GM12878 (cell line): ENCODE measurements at regions not wholly inside any gene's neighbourhood (a gene's known extent, or its start where the extent isn't known, plus 50 kb on each side); places are given as distances from the start of the nearest gene placed in this dataset.

Experiments
- ATAC-seq: fragments of 200-7000 bp; cut with Tn5 transposase; 3 replicates; pipeline ENCODE4 v1.9.1; 2020; ENCODE audit warnings: mild to moderate bottlenecking, moderate library complexity
- BruUV-seq: library from RNA; stranded (reverse); fragments of 400-500 nt; replicated peaks from 2 replicates; lab custom pipeline; 2021; lab: Mats Ljungman, UMichigan
- CTCF ChIA-PET: fragments of 300-600 bp; sonication (Branson Sonifier 250); formaldehyde crosslinking; extraction: SDS; loops from one replicate; lab custom pipeline; 2021; ENCODE audit warnings: inconsistent platforms; lab: Yijun Ruan, JAX
- POLR2A ChIA-PET: fragments of 350-600 bp; formaldehyde crosslinking; extraction: SDS; loops from one replicate; lab custom pipeline; 2021; ENCODE audit warnings: inconsistent platforms; lab: Charles Lee
- RAD21 ChIA-PET: fragments of 300-600 bp; sonication (Branson Sonifier 250); formaldehyde crosslinking; loops from one replicate; lab custom pipeline; 2023; ENCODE audit warnings: antibody characterized with exemption; ENCODE audit not compliant: unreplicated experiment; lab: Charles Lee
- SMC1A ChIA-PET: fragments of 300-600 bp; sonication (Branson Sonifier 250); formaldehyde crosslinking; loops from one replicate; lab custom pipeline; 2023; ENCODE audit not compliant: unreplicated experiment, uncharacterized antibody; lab: Charles Lee
- DNase-seq: peaks from one replicate; pipeline ENCODE4 v3.0.0-alpha.2; 2011; ENCODE audit warnings: low read depth, low spot score
- FAIRE-seq: peaks from 3 replicates; lab custom pipeline; 2011; peaks lifted over from hg19 to GRCh38; lab: Jason Lieb, UNC
- H2AFZ ChIP-seq: 2 replicates; pipeline ENCODE4 v1.6.0; 2011; ENCODE audit warnings: low read depth, low read length, control low read depth; ENCODE audit not compliant: control insufficient read depth
- H3K27ac ChIP-seq: 2 replicates; pipeline ENCODE4 v1.5.1; 2011; ENCODE audit warnings: control low read depth; ENCODE audit not compliant: control insufficient read depth, insufficient read depth
- H3K27me3 ChIP-seq, 2 experiments: replicated peaks in 1 of 2; 2 replicates each; pipeline versions ENCODE4 v1.6.0 to v1.6.1; 2011; ENCODE audit warnings: low read length in 1 of 2; ENCODE audit not compliant: control insufficient read depth in 2 of 2, insufficient read depth in 2 of 2
- H3K36me3 ChIP-seq, 2 experiments: 2 replicates each; pipeline ENCODE4 v1.5.1; 2011; ENCODE audit warnings: low read length in 1 of 2; ENCODE audit not compliant: control insufficient read depth in 2 of 2, insufficient read depth in 2 of 2
- H3K4me1 ChIP-seq: 2 replicates; pipeline ENCODE4 v1.6.1; 2011; ENCODE audit warnings: mild to moderate bottlenecking, low read length, moderate library complexity, mixed read lengths; ENCODE audit not compliant: control insufficient read depth, insufficient read depth
- H3K4me2 ChIP-seq: 2 replicates; pipeline ENCODE4 v1.6.0; 2011; ENCODE audit warnings: control low read depth; ENCODE audit not compliant: control insufficient read depth, insufficient read depth
- H3K4me3 ChIP-seq: fragments of 200-600 bp; sonication (generic); 2 replicates; pipeline ENCODE4 v1.5.1; 2016
- H3K79me2 ChIP-seq: 2 replicates; pipeline ENCODE4 v1.6.0; 2011; ENCODE audit warnings: low read length; ENCODE audit not compliant: control insufficient read depth, insufficient read depth
- H3K9ac ChIP-seq: 2 replicates; pipeline ENCODE4 v1.8.0; 2011; ENCODE audit warnings: low read length, control low read depth, mixed read lengths; ENCODE audit not compliant: control insufficient read depth, insufficient read depth
- H3K9me3 ChIP-seq: replicated peaks from 3 replicates; pipeline ENCODE4 v1.5.1; 2011; ENCODE audit warnings: mild to moderate bottlenecking, low read length; ENCODE audit not compliant: control insufficient read depth, insufficient read depth
- H4K20me1 ChIP-seq: 2 replicates; pipeline ENCODE4 v1.6.0; 2011; ENCODE audit not compliant: control insufficient read depth, insufficient read depth
- CREB1 ChIP-seq: IDR thresholded peaks from 2 replicates; pipeline ENCODE4 v1.6.1; 2012; ENCODE audit warnings: low read depth, mild to moderate bottlenecking, inconsistent platforms
- FOXK2 ChIP-seq: fragments of 450-650 bp; IDR thresholded peaks from 2 replicates; pipeline ENCODE4 v1.6.1; 2017; ENCODE audit warnings: mild to moderate bottlenecking, moderate library complexity
- IRF3 ChIP-seq: fragments of 450-650 bp; IDR thresholded peaks from 2 replicates; pipeline ENCODE4 v1.6.1; 2014; ENCODE audit warnings: mild to moderate bottlenecking
- MXI1 ChIP-seq: fragments of 150-350 bp; IDR thresholded peaks from 2 replicates; pipeline ENCODE4 v1.6.1; 2011; ENCODE audit warnings: low read depth, mild to moderate bottlenecking, inconsistent platforms, low read length, improper control_type of control experiment
- NFYB ChIP-seq: IDR thresholded peaks from 2 replicates; pipeline ENCODE4 v1.6.1; 2011; ENCODE audit warnings: low read depth, mild to moderate bottlenecking, low read length, improper control_type of control experiment, moderate library complexity; ENCODE audit not compliant: insufficient read depth
- SKIL ChIP-seq: fragments of 450-650 bp; IDR thresholded peaks from 2 replicates; pipeline ENCODE4 v1.6.1; 2017; ENCODE audit warnings: mild to moderate bottlenecking, low read depth, inconsistent platforms; ENCODE audit not compliant: poor library complexity, severe bottlenecking
- YBX1 ChIP-seq: fragments of 450-650 bp; IDR thresholded peaks from 2 replicates; pipeline ENCODE4 v1.6.1; 2016; ENCODE audit warnings: antibody characterized with exemption
- YY1 ChIP-seq: IDR thresholded peaks from 2 replicates; pipeline ENCODE4 v1.6.1; 2011; ENCODE audit warnings: low read depth, mild to moderate bottlenecking, low read length
- WGBS: methylation state at CpG from one replicate; pipeline ENCODE4 v1.1.6; 2016; ENCODE audit warnings: low lambda C conversion rate; ENCODE audit not compliant: insufficient replicate concordance, insufficient coverage; ENCODE audit errors: missing lambda C conversion rate; 5-methylcytosine and 5-hydroxymethylcytosine counted together
- in situ Hi-C: fragments of 300-500 bp; cut with MboI; formaldehyde crosslinking; loops from 9 replicates; pipeline ENCODE4 v1.14.3; 2018; ENCODE audit warnings: mixed read lengths
- intact Hi-C: fragments of 100-400 bp; cut with micrococcal nuclease; formaldehyde crosslinking; loops from one replicate; pipeline ENCODE4 v1.14.2; 2022; ENCODE audit not compliant: unreplicated experiment
- TF ChIP-seq, protein P1 (sequence below): fragments of 450-650 bp; IDR thresholded peaks from 2 replicates; pipeline ENCODE4 v1.6.1; 2016; ENCODE audit warnings: mild to moderate bottlenecking, moderate library complexity, borderline replicate concordance

DNA sequence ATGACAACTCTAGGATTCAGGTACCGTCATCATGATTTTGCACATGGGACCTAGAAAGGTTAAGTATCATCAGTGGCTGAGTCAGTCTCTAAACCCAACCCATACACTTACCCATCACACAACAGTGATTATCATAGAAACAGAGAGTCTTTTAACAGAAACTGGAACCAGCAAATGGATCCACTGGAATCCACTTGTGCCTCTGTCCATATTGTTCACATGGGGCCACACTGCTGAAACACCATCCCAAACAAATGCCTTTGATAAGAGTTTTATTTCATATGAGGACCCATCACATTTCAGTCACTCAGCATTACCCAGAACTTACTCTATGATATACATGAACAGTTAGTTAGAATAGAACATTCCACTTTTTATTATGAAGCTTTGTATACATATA lies 430.0 kb downstream of the STK39 start:
- ChIA-PET RAD21 (no interaction called here), CTCF (no interaction called here), POLR2A (no interaction called here), SMC1A (no interaction called here)
- Histone ChIP-seq H3K79me2 (no peaks in the 10 kb centered on the region), H3K9me3 (no peaks in the 10 kb centered on the region), H3K4me3 (no peak overlapping the region), H3K27me3 (no peaks in the 10 kb centered on the region), H3K4me1 (no peaks in the 10 kb centered on the region), H4K20me1 (no peaks in the 10 kb centered on the region), H3K9ac (no peak overlapping the region), H3K36me3 (no peaks in the 10 kb centered on the region), H2AFZ (no peak overlapping the region), H3K27ac (no peak overlapping the region), H3K4me2 (no peak overlapping the region)
- in situ Hi-C loops (no loop called here), intact Hi-C loops (no loop called here)
- BruUV-seq: no TSS peak
- no peak for ATAC-seq
- FAIRE-seq: no peak
- TF ChIP-seq MXI1: no peak
- no peak for TF ChIP-seq IRF3
- TF ChIP-seq FOXK2: no peak
- TF ChIP-seq NFYB: no peak
- no peak for DNase-seq
- 76% methylated on average over 1 of the region's 1 CpG for WGBS

DNA sequence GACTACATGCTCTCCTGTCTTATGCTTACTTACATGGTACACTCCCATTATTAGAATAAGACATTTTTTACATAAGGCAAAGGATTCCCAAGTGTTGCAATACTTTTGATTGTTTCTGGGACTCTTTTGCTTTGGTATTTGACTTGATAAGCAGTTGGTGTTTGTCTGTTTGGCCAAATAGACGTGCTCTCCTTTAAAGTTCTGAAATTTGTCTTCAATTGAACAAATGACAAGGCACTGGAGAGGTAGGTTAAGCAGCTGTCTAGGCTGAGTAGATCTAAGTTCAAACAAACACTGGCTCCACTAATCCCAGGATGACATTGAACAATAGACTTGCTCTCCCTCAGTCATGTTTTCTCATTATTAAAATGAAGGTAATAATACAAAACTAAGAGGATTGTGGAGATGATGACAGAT lies 430.5 kb downstream of the STK39 start:
- WGBS: 0% methylated on average over 1 of the region's 1 CpG
- no peak for DNase-seq
- no peak overlapping the region for H2AFZ ChIP-seq
- in situ Hi-C loops: no loop called here
- no peak overlapping the region for H3K4me2 ChIP-seq
- CTCF ChIA-PET: no interaction called here
- H3K9ac ChIP-seq: no peak overlapping the region
- no peak for FAIRE-seq
- no peak overlapping the region for H3K4me3 ChIP-seq
- BruUV-seq: no TSS peak
- intact Hi-C loops: no loop called here
- no peak for ATAC-seq
- no peaks in the 10 kb centered on the region for H4K20me1 ChIP-seq
- H3K27ac ChIP-seq: no peak overlapping the region
- H3K4me1 ChIP-seq: no peaks in the 10 kb centered on the region
- no peaks in the 10 kb centered on the region for H3K79me2 ChIP-seq
- POLR2A ChIA-PET: no interaction called here
- no peaks in the 10 kb centered on the region for H3K27me3 ChIP-seq
- RAD21 ChIA-PET: no interaction called here
- no peaks in the 10 kb centered on the region for H3K36me3 ChIP-seq
- SMC1A ChIA-PET: no interaction called here
- H3K9me3 ChIP-seq: no peaks in the 10 kb centered on the region
- TF ChIP-seq CREB1: no peak
- no peak for TF ChIP-seq YBX1
- TF ChIP-seq SKIL: no peak
- TF ChIP-seq, protein P1, sequence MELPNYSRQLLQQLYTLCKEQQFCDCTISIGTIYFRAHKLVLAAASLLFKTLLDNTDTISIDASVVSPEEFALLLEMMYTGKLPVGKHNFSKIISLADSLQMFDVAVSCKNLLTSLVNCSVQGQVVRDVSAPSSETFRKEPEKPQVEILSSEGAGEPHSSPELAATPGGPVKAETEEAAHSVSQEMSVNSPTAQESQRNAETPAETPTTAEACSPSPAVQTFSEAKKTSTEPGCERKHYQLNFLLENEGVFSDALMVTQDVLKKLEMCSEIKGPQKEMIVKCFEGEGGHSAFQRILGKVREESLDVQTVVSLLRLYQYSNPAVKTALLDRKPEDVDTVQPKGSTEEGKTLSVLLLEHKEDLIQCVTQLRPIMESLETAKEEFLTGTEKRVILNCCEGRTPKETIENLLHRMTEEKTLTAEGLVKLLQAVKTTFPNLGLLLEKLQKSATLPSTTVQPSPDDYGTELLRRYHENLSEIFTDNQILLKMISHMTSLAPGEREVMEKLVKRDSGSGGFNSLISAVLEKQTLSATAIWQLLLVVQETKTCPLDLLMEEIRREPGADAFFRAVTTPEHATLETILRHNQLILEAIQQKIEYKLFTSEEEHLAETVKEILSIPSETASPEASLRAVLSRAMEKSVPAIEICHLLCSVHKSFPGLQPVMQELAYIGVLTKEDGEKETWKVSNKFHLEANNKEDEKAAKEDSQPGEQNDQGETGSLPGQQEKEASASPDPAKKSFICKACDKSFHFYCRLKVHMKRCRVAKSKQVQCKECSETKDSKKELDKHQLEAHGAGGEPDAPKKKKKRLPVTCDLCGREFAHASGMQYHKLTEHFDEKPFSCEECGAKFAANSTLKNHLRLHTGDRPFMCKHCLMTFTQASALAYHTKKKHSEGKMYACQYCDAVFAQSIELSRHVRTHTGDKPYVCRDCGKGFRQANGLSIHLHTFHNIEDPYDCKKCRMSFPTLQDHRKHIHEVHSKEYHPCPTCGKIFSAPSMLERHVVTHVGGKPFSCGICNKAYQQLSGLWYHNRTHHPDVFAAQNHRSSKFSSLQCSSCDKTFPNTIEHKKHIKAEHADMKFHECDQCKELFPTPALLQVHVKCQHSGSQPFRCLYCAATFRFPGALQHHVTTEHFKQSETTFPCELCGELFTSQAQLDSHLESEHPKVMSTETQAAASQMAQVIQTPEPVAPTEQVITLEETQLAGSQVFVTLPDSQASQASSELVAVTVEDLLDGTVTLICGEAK: no peak
- TF ChIP-seq YY1: no peak
